Loucy (cell line): ENCODE measurements at regions not wholly inside any gene's neighbourhood (a gene's known extent, or its start where the extent isn't known, plus 50 kb on each side); places are given as distances from the start of the nearest gene placed in this dataset.

Source experiments
- H2AFZ ChIP-seq: fragments of 200-600 bp; sonication (generic); 2 replicates; pipeline ENCODE4 v1.6.0; 2016; ENCODE audit warnings: antibody characterized with exemption, mild to moderate bottlenecking, low read length, moderate library complexity
- H3F3A ChIP-seq: fragments of 200-600 bp; 2 replicates; pipeline ENCODE4 v1.6.0; 2016; ENCODE audit warnings: antibody characterized with exemption, low read depth, mild to moderate bottlenecking
- H3K27me3 ChIP-seq: fragments of 200-600 bp; sonication (generic); 2 replicates; pipeline ENCODE4 v1.6.1; 2014; ENCODE audit warnings: low read length, mild to moderate bottlenecking; ENCODE audit not compliant: insufficient read depth, poor library complexity, severe bottlenecking
- H3K36me3 ChIP-seq: fragments of 200-600 bp; sonication (generic); 2 replicates; pipeline ENCODE4 v1.6.1; 2016; ENCODE audit warnings: low read length; ENCODE audit not compliant: insufficient read depth
- H3K4me1 ChIP-seq: fragments of 200-600 bp; sonication (generic); 2 replicates; pipeline ENCODE4 v1.5.1; 2014; ENCODE audit warnings: low read length, mild to moderate bottlenecking; ENCODE audit not compliant: insufficient read depth, poor library complexity, severe bottlenecking
- H3K4me2 ChIP-seq: fragments of 200-600 bp; sonication (generic); 2 replicates; pipeline ENCODE4 v1.6.0; 2014; ENCODE audit warnings: antibody characterized with exemption, low read length, low read depth, mild to moderate bottlenecking; ENCODE audit not compliant: poor library complexity, severe bottlenecking
- H3K4me3 ChIP-seq: fragments of 200-600 bp; sonication (generic); 2 replicates; pipeline ENCODE4 v1.5.1; 2014; ENCODE audit warnings: low read length, mild to moderate bottlenecking, mixed read lengths; ENCODE audit not compliant: poor library complexity, severe bottlenecking
- H3K79me2 ChIP-seq: fragments of 200-600 bp; sonication (generic); 2 replicates; pipeline ENCODE4 v1.6.1; 2014; ENCODE audit warnings: low read length; ENCODE audit not compliant: insufficient read depth
- H3K9ac ChIP-seq: fragments of 200-600 bp; sonication (generic); 2 replicates; pipeline ENCODE4 v1.6.0; 2014; ENCODE audit warnings: mild to moderate bottlenecking, low read depth, low read length, moderate library complexity; ENCODE audit not compliant: poor library complexity, severe bottlenecking
- H3K9me2 ChIP-seq: fragments of 200-600 bp; sonication (generic); replicated peaks from 2 replicates; pipeline ENCODE4 v1.6.1; 2016; ENCODE audit warnings: low read depth, low read length, mixed read lengths
- H3K9me3 ChIP-seq: fragments of 200-600 bp; sonication (generic); 2 replicates; pipeline ENCODE4 v1.6.1; 2014; ENCODE audit warnings: mild to moderate bottlenecking, antibody characterized with exemption, low read length, low read depth; ENCODE audit not compliant: insufficient read depth
- H4K20me1 ChIP-seq: fragments of 200-600 bp; sonication (generic); 2 replicates; pipeline ENCODE4 v1.6.0; 2014; ENCODE audit warnings: antibody characterized with exemption, low read length, mild to moderate bottlenecking; ENCODE audit not compliant: insufficient read depth, poor library complexity, severe bottlenecking
- EZH2phosphoT487 ChIP-seq: fragments of 200-600 bp; IDR thresholded peaks from 2 replicates; pipeline ENCODE4 v1.6.1; 2018; ENCODE audit warnings: antibody characterized with exemption, mild to moderate bottlenecking, moderate library complexity, borderline replicate concordance
- TF ChIP-seq, protein P1 (sequence below): fragments of 200-600 bp; sonication (generic); conservative IDR thresholded peaks from 2 replicates; pipeline ENCODE4 v1.5.1; 2014; ENCODE audit warnings: mild to moderate bottlenecking, antibody characterized with exemption, low read length

- Histone ChIP-seq H2AFZ (no peak overlapping the region), H3F3A (no peaks in the 10 kb centered on the region), H3K4me3 (no peak overlapping the region), H3K4me2 (no peak overlapping the region), H3K9ac (no peak overlapping the region), H4K20me1 (no peaks in the 10 kb centered on the region), H3K27me3 (no peaks in the 10 kb centered on the region), H3K36me3 (no peaks in the 10 kb centered on the region), H3K9me2 (no peaks in the 10 kb centered on the region), H3K9me3 (no peaks in the 10 kb centered on the region), H3K79me2 (no peaks in the 10 kb centered on the region), H3K4me1 (no peaks in the 10 kb centered on the region)
- no peak for TF ChIP-seq EZH2phosphoT487
- TF ChIP-seq, protein P1, sequence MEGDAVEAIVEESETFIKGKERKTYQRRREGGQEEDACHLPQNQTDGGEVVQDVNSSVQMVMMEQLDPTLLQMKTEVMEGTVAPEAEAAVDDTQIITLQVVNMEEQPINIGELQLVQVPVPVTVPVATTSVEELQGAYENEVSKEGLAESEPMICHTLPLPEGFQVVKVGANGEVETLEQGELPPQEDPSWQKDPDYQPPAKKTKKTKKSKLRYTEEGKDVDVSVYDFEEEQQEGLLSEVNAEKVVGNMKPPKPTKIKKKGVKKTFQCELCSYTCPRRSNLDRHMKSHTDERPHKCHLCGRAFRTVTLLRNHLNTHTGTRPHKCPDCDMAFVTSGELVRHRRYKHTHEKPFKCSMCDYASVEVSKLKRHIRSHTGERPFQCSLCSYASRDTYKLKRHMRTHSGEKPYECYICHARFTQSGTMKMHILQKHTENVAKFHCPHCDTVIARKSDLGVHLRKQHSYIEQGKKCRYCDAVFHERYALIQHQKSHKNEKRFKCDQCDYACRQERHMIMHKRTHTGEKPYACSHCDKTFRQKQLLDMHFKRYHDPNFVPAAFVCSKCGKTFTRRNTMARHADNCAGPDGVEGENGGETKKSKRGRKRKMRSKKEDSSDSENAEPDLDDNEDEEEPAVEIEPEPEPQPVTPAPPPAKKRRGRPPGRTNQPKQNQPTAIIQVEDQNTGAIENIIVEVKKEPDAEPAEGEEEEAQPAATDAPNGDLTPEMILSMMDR = no peak
Observed at GRCh38 chr1:163706915-163707314, 385.2 kb downstream of the NUF2 start.

- H2AFZ ChIP-seq = no peak overlapping the region
- H3K9ac ChIP-seq = no peak overlapping the region
- H4K20me1 ChIP-seq = no peaks in the 10 kb centered on the region
- no peaks in the 10 kb centered on the region for H3K4me1 ChIP-seq
- no peaks in the 10 kb centered on the region for H3K27me3 ChIP-seq
- H3K4me3 ChIP-seq = no peak overlapping the region
- H3K36me3 ChIP-seq = no peaks in the 10 kb centered on the region
- H3K9me2 ChIP-seq = no peaks in the 10 kb centered on the region
- no peaks in the 10 kb centered on the region for H3K79me2 ChIP-seq
- H3K9me3 ChIP-seq = no peaks in the 10 kb centered on the region
- TF ChIP-seq, protein P1 = no peak
- TF ChIP-seq EZH2phosphoT487 = no peak
- no peaks in the 10 kb centered on the region for H3F3A ChIP-seq
- H3K4me2 ChIP-seq = no peak overlapping the region
Observed at GRCh38 chr1:163709636-163710035, 387.9 kb downstream of the NUF2 start.

DNA sequence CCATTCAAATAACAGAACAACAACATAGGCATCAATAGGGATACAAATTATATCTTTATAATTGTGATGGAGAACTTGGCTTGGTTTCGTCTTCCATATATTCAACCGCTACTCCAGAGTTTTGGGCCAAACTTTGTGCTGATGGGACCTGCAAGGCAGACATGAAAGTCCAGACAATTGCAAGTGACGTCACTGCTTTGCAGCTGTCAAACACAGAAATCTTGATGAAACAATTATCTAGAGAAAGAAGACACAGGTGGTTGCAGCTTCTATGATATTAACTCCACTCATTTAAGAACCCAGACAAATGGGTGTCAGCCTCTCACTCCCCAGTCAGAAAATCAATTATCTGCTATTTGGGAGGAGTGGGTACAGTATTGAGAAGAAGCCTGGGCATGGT is 390.6 kb downstream of the NUF2 start:
- H3K27me3 ChIP-seq = no peaks in the 10 kb centered on the region
- no peaks in the 10 kb centered on the region for H3K79me2 ChIP-seq
- TF ChIP-seq, protein P1 = no peak
- TF ChIP-seq EZH2phosphoT487 = no peak
- H4K20me1 ChIP-seq = no peaks in the 10 kb centered on the region
- no peak overlapping the region for H2AFZ ChIP-seq
- H3F3A ChIP-seq = no peaks in the 10 kb centered on the region
- H3K9me2 ChIP-seq = no peaks in the 10 kb centered on the region
- no peaks in the 10 kb centered on the region for H3K4me1 ChIP-seq
- H3K4me2 ChIP-seq = no peak overlapping the region
- H3K9me3 ChIP-seq = no peaks in the 10 kb centered on the region
- H3K9ac ChIP-seq = no peak overlapping the region
- no peak overlapping the region for H3K4me3 ChIP-seq
- no peaks in the 10 kb centered on the region for H3K36me3 ChIP-seq
